Activated naive CD8-positive, alpha-beta T cell treated with anti-CD3 and anti-CD28 coated beads, Interleukin-2, amount 10 ng/mL, durations not matched to agents 7 days and 5 days (primary cell): ENCODE measurements at regions not wholly inside any gene's neighbourhood (a gene's known extent, or its start where the extent isn't known, plus 50 kb on each side); places are given as distances from the start of the nearest gene placed in this dataset.

ENCODE experiments used
- ATAC-seq: fragments of 150-1000 bp; cut with Tn5 transposase; one replicate; pipeline ENCODE4 v1.10.0; 2021; ENCODE audit warnings: low read depth, moderate library complexity
- POLR2A ChIA-PET: fragments of 350-600 bp; sonication (Branson Sonifier 250); formaldehyde crosslinking; loops from one replicate; lab custom pipeline; 2021; ENCODE audit warnings: antibody characterized with exemption; lab: Charles Lee
- DNase-seq: peaks from one replicate; pipeline ENCODE4 v3.0.0; 2021
- H3K27ac Mint-ChIP-seq: one replicate; pipeline ENCODE4 v1.8.0; 2022; ENCODE audit warnings: mild to moderate bottlenecking, mixed read lengths
- H3K27me3 Mint-ChIP-seq: one replicate; pipeline ENCODE4 v1.8.0; 2022; ENCODE audit warnings: mild to moderate bottlenecking, moderate library complexity, mixed read lengths
- H3K36me3 Mint-ChIP-seq: one replicate; pipeline ENCODE4 v1.8.0; 2021; ENCODE audit warnings: mild to moderate bottlenecking, mixed read lengths
- H3K4me1 Mint-ChIP-seq: one replicate; pipeline ENCODE4 v1.8.0; 2021; ENCODE audit warnings: mixed read lengths
- H3K4me3 Mint-ChIP-seq: one replicate; pipeline ENCODE4 v1.8.0; 2022; ENCODE audit warnings: mild to moderate bottlenecking, moderate library complexity, mixed read lengths
- H3K9me3 Mint-ChIP-seq: one replicate; pipeline ENCODE4 v1.8.0; 2021; ENCODE audit warnings: mixed read lengths

GRCh38 chr5:88325868-88326267, 57.2 kb upstream of the TMEM161B start:
- ATAC-seq (no peak), DNase-seq (no peak)
- Mint-ChIP-seq H3K27me3 (no peaks in the 10 kb centered on the region), H3K27ac (no peak overlapping the region), H3K4me1 (no peaks in the 10 kb centered on the region), H3K36me3 (no peaks in the 10 kb centered on the region), H3K4me3 (no peak overlapping the region), H3K9me3 (no peaks in the 10 kb centered on the region)
- POLR2A ChIA-PET, result no interaction called here

DNA sequence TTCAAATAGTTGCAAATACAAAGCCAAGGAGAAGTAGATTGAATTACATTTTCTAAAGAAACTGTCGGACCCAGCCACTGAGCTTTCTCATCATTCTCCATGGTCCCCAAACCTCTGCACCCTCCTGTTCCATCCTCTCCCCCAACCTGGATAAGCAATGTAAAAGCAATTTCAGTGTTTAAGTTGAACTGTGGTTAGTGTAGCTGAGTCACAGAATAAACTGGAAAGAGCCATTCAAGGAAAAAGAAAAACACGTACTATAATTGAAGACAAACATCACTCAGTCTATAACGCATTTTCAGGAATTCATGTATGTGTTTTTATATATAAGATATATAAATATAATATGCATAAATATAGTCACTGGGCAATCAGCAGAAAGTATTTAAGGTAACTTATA, 54.1 kb upstream of the TMEM161B start:
- ATAC-seq, result no peak

More for the DNA sequence above, 54.1 kb upstream of the TMEM161B start:
- no peaks in the 10 kb centered on the region for H3K4me1 Mint-ChIP-seq
- no peaks in the 10 kb centered on the region for H3K9me3 Mint-ChIP-seq
- H3K4me3 Mint-ChIP-seq, result no peak overlapping the region
- POLR2A ChIA-PET, result no interaction called here
- H3K36me3 Mint-ChIP-seq, result no peaks in the 10 kb centered on the region
- no peak for DNase-seq
- no peak overlapping the region for H3K27ac Mint-ChIP-seq
- H3K27me3 Mint-ChIP-seq, result no peaks in the 10 kb centered on the region
